ENCODE measurements at regions not wholly inside any gene's neighbourhood (a gene's known extent, or its start where the extent isn't known, plus 50 kb on each side); places are given as distances from the start of the nearest gene placed in this dataset.
"Not testable (repeated sequence)": the region's sequence is repeated elsewhere in the genome, so short reads cannot be mapped to it uniquely, and the experiment has no call there.

GRCh38 chr17:20916383-20916782, 126.4 kb downstream of the USP22 start:
- no peak for DNase-seq

GRCh38 chr17:20917610-20918306, 125.1 kb downstream of the USP22 start:
- not testable (repeated sequence) for DNase-seq

- DNase-seq = no peak
These were observed 122.6 kb downstream of the USP22 start for GRCh38 chr17:20920095-20920814.

- no peak for DNase-seq
These were observed 122.0 kb downstream of the USP22 start for GRCh38 chr17:20920815-20921199.

- DNase-seq = no peak
These were observed 120.6 kb downstream of the USP22 start for GRCh38 chr17:20922128-20922670.

GRCh38 chr17:20924306-20924705, 118.5 kb downstream of the USP22 start:
- no peak for DNase-seq

- DNase-seq = no peak
These were observed 117.7 kb downstream of the USP22 start for GRCh38 chr17:20925091-20925490.

GRCh38 chr17:20925954-20926353, 116.9 kb downstream of the USP22 start:
- DNase-seq = no peak

- DNase-seq = no peak
These were observed 116.3 kb downstream of the USP22 start for GRCh38 chr17:20926532-20926931.

GRCh38 chr17:20927308-20927977, 115.4 kb downstream of the USP22 start:
- DNase-seq = no peak

GRCh38 chr17:20929334-20929733, 113.5 kb downstream of the USP22 start:
- DNase-seq = no peak

GRCh38 chr17:20930081-20930760, 112.6 kb downstream of the USP22 start:
- DNase-seq = no peak

- not testable (repeated sequence) for DNase-seq
These were observed 109.8 kb downstream of the USP22 start for GRCh38 chr17:20933040-20933439.

- DNase-seq = no peak
These were observed 108.5 kb downstream of the USP22 start for GRCh38 chr17:20934288-20934687.

GRCh38 chr17:20935740-20936139, 107.1 kb downstream of the USP22 start:
- DNase-seq = no peak

- DNase-seq = no peak
These were observed 104.6 kb downstream of the USP22 start for GRCh38 chr17:20938244-20938643.

- no peak for DNase-seq
These were observed 103.7 kb downstream of the USP22 start for GRCh38 chr17:20938988-20939615.

- DNase-seq = no peak
These were observed 100.9 kb downstream of the USP22 start for GRCh38 chr17:20941872-20942271.

- DNase-seq = no peak
These were observed 98.6 kb downstream of the USP22 start for GRCh38 chr17:20944014-20944865.

- DNase-seq = not testable (repeated sequence)
These were observed 95.1 kb downstream of the USP22 start for GRCh38 chr17:20947708-20948107.

- no peak for DNase-seq
These were observed 93.6 kb downstream of the USP22 start for GRCh38 chr17:20948984-20949777.
